GM19240 (cell line): ENCODE measurements at regions not wholly inside any gene's neighbourhood (a gene's known extent, or its start where the extent isn't known, plus 50 kb on each side); places are given as distances from the start of the nearest gene placed in this dataset.
"Not testable (repeated sequence)": the region's sequence is repeated elsewhere in the genome, so short reads cannot be mapped to it uniquely, and the experiment has no call there.

Source experiments
- DNase-seq: peaks from one replicate; pipeline ENCODE4 v3.0.0; 2011; ENCODE audit warnings: low spot score; ENCODE audit not compliant: insufficient read length

DNA sequence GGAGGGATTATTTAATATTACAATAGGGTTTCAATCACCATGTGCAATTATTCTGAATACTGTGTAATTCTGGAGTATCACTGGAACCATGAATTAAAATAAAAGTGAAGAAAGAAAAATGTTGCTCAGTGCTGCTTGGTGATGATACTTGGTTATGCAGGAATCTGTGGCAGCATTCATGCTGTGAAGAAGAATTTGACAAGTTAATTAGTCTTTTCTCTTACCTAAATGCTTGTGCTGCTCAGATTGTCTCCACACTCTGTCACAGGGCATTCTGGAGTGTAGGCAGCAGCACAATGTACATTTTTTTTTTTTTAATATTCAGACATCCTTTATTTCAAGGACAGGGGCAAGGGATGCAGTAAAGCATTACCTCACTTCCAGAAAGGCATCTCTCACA, 749.3 kb upstream of the CADM2 start:
- no peak for DNase-seq

DNA sequence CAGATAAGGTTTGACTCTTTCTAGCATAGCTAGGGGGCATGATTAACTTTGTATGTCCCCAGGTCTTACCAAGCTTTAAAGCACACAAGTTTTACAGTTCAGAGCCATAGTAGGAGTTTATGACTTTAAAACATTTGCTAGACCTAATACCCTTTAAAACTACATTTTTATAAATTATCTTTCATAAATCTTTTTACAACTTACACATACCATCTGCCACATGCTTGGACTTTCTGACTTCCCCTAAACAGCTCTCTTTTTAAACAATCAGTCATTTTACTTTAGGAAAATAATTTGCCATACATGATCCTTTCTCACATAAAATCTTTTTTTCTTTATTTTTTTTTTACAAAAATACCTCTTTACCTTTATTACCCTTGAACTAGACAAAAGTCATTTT, 735.3 kb upstream of the CADM2 start:
- DNase-seq, result no peak

DNA sequence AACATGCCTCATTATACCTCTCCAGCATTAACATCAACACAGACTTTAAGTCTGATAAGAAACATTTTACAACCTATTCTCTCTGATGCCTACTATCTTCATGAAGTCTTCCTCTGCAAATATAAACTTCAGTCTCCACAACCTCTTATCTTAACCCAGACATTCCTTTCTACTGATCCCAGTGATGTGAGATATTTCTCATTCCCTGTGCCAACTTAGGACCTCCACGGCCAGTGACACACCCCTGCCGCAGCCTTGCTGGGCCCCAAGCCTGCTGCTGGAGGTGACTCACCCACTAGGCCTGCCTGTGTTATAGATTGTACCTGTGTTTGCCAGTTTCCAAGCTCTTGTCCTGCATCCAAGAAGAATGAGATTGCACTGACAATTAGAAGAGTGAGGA, 734.5 kb upstream of the CADM2 start:
- DNase-seq, result no peak

DNA sequence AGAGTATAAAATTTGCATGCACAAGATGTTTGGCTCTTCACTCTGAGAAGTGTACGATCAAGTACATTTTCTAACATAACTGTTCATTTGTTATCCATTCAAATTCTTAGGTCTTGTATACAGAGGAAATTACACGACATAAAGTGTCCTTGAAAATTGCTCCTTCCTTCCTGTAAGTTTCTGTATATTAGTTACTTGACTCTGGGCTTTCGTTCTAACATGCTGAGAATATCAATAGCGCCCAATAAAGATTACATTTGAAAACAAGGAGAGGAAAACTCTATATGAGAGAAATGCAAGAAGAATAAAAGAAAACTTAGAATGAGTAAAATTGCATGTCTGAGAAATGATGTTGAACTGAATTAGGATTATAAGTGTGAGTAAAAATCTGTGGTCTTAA, 722.5 kb upstream of the CADM2 start:
- no peak for DNase-seq

DNA sequence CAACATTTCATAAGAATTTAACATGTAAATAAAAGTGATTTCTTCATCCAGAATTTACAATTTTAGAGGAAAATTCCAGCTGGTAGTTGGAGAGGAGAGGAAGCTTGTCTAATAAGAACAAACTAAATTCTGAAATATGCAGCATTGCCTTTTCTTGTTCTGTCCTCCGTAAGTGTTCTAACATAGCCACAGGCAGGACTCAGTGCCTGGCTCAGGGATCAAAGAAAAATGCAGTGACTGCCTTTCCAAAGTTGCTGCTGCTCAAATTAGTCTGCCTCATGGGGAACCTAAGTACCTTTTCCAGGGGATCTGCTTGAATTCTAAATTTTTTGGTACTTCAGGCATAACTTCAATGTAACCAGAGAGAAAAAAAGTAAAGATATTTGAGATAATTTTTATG, 713.0 kb upstream of the CADM2 start:
- DNase-seq, result no peak

DNA sequence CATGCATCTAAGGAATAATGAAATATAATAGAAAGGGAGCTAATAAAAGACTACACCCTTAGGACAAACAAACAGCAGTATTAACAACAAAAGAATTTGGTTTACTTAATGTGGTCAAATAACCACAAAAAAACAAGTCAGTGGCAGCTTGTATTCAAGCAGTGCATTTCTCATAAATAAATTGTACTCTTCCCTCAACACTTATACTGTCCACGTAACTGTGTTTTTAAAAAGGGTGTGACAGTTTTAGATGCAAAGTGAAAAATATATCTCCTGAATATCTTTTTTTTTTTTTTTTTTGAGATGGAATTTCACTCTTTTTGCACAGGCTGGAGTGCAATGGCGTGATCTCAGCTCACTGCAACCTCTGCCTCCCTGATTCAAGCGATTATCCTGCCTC, 698.2 kb upstream of the CADM2 start:
- no peak for DNase-seq

DNA sequence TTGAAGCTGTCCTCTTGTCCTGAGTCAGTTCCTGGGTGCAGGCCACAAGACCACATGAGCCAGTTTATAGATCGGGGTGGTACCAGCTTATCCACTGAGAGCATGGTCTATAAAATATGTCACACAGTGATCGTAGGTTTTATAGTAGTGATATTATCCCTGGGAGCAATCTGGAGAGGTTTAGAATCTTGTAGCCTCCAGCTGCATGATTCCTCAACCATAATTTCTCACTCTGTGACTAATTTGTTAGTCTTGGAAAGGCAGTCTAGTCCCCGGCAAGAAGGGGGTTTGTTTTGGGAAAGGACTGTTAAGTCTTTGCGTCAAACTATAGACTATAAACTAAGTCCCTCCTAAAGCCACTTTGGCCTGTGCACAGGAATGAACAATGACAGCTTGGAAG, 693.0 kb upstream of the CADM2 start:
- no peak for DNase-seq

DNA sequence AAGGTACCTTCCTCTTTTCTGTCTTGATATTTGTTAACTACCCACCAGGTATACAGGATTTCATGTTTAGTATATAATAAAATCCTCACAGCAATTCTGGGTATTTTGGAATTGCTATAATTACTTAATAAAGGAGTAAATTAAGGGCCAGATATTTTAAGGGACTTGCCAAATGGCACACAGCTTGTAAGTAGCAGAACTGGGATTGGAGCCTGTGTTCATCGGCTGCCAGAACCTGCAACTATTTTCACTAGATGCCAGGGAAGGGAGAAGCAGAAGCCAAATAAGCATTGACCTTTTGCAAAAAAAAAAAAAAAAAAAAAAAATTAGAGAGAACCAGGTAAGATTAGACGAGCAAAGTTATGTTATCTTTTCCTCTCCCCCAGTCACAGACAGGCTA, 683.3 kb upstream of the CADM2 start:
- DNase-seq, result no peak

DNA sequence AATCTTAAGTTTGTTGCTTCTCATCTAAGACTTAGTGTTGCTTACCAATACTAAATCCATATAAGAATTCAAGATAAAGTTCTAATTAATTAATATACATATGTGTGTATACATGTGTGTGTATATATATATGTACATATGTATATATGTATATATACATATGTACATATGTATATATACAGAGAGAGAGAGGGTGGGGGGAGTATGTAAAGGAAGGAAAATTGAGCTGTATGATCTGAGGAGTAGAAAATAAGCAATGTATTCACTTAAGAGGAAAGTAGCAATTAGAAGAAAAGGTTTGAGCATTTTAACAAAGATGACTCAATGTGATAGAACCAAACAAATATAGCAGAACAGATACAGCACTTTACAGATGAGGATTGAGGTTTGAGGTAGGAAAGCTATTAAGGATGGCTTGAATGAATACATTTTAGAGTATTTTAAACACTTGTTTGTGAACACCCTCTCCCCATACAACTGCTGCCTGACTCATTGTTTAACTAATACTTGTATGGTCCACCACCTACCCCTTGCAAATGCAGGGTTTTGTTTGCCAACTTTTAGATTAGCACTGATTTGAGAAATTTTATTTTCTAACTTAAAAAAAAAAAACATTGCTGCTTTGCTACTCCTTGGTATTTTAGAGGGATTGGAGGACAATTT, 681.1 kb upstream of the CADM2 start:
- no peak for DNase-seq

DNA sequence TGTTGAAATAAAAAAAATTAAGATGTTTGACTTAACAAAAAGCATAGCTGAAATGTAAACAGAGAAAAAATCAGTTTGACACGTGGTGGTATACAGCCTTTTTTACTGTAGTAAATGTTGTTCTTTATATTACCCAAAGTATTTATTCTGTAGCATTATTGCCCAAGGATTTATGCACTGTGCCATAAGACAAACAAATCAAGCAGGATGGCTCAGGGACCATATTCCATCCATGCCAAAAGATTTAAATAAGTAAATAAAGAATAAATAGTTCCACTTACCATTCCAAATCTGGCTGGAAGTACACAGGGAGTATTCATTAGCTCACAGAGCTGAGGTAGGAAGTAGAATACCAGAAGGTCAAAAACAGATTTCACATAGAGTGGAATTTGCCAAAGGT, 666.7 kb upstream of the CADM2 start:
- DNase-seq, result no peak

DNA sequence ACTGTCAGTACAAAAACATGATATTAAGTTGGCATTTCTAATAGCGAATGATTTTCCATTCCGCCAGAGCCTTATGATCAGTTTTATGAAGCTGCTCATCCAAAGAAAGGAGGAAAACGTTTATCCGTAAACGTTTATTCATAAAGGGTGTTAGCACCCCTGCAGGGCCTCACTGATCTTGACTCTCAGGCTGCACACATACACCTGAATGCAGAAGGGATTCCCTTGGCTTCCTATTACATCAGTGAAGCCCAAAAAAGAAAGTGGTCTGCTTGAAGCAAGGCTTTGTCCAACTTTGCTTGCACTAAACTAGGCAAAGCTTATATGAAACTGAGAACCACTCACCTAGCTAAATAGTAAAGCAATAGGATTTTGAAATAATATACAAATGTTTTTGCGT, 659.5 kb upstream of the CADM2 start:
- no peak for DNase-seq

DNA sequence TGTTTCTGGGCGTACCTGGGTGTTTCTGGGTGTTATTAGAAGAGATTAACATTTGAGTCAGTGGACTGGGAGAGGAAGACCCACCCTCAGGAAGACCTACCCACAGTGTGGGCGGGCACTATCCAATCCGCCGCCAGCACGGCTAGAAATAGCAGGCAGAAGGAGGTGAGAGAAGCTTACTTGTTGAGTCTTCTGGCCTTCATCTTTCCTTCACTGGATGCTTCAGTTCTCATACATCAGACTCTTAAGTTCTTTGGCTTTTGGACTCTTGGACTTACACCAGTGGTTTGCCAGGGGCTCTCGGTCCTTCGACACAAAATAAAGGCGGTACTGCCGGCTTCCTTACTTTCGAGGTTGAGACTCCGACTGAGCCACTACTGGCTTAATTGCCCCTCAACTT, 654.6 kb upstream of the CADM2 start:
- no peak for DNase-seq

DNA sequence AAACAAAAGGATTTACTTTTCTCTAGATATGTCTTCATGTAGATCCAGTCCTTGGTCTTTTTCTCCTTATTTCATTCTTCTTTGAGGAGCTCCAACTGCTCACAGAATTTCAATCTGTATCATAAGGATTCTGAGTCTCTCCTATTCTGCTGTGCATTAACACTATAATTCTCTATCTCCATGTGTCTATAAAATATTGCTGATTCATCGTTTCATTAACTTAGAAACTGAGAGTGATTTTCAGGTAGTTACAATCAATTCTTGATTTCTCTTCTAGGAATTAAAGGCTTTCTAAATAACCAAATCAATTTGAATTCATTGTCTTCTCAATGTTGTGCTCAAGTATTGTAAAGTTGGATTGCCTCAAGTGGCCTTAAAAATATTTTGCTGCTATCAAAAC, 651.5 kb upstream of the CADM2 start:
- DNase-seq, result no peak

DNA sequence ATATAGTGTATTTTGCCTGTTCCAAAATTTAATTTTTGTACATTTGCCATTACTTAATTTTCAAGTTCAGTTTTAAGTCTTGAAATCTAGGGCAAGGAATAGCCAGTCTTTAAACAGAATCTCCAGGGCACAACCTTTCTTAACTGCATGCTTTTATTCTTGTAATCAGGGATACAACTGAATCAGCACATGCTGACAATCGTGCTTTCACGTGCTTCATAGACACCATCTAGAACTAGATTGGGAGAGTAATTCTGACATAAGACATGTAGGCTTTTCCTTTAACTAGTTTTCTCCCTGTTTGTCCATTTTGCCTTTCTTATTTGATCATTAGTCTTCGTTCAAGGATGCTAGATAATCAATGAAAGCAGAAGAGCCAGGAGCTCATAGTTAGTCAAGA, 650.4 kb upstream of the CADM2 start:
- no peak for DNase-seq

DNA sequence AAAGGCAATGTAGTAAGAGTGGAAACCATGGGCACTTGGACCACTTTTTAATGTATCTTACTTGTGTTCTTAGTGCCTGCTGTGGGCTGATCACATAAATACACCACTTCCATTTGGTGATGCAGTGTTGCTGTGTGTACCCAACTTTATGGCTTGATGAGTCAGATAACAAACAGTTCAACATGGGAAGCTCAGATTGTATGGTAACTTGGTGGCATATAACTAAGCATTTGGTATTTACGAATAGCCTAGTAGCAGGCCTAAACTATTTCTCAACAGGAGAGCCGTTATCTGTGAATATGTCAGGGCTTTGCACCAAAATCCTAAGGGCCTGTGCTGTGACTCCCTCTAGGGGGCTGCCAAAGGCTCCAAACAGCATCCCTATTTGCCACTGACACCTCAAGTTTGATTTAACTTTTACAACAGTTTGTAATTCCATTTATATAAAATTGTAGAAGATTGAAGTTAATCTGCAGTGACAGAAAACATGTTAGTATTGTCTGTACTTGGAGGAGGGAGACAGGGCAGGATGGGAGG, 640.4 kb upstream of the CADM2 start:
- no peak for DNase-seq

DNA sequence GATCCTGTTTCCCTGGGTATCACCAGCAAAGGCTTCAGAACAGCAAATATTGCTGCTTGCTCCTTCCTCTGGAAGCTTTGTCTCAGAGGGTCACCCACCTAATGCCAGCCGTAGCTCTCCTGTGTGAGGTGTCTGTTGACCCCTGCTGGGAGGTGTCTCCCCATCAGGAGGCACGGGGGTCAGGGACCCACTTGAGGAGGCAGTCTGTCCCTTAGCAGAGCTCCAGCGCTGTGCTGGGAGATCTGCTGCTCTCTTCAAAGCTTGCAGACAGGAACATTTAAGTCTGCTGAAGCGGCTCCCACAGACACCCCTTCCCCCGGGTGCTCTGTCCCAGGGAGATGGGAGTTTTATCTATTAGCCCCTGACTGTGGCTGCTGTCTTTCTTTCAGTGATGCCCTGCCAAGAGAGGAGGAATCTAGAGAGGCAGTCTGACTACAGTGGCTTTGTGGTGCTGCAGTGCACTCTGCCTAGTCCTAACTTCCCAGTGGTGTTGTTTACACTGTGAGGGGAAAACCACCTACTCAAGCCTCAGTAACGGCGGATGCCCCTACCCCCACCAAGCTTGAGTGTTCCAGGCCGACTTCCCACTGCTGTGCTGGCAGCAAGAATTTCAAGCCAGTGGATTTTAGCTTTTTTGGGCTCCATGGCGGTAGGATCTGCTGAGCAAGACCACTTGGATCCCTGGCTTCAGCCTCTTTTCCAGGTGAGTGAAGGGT, 593.1 kb upstream of the CADM2 start:
- DNase-seq, result not testable (repeated sequence)
